Nucleus accumbens (tissue), 56 donors: ENCODE measurements at regions not wholly inside any gene's neighbourhood (a gene's known extent, or its start where the extent isn't known, plus 50 kb on each side); places are given as distances from the start of the nearest gene placed in this dataset.

Experiments
- DNase-seq, 56 donors: peaks; one replicate each; lab custom pipeline; 2025; lab: John Stamatoyannopoulos, UW

DNA sequence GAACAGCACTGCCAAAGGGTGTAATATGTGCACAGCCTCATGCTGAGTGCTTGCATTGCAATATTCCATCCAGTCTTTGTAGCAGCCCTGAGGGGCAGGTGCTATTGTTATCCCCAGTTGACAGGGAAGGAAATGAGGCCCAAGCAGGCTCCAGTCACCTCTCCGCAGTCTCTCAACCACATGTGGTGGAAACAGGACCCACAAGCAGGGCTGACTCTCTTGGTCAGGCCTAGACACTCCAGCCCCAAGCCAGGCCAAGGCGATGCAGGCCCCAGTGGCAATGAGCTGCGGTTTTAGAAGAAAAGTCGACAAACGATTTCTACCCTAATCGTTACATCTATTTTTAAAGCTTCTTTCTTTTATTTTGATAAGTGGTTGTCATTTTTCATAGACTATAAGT lies 52.6 kb upstream of the GADD45A start:
- no peak for DNase-seq

DNA sequence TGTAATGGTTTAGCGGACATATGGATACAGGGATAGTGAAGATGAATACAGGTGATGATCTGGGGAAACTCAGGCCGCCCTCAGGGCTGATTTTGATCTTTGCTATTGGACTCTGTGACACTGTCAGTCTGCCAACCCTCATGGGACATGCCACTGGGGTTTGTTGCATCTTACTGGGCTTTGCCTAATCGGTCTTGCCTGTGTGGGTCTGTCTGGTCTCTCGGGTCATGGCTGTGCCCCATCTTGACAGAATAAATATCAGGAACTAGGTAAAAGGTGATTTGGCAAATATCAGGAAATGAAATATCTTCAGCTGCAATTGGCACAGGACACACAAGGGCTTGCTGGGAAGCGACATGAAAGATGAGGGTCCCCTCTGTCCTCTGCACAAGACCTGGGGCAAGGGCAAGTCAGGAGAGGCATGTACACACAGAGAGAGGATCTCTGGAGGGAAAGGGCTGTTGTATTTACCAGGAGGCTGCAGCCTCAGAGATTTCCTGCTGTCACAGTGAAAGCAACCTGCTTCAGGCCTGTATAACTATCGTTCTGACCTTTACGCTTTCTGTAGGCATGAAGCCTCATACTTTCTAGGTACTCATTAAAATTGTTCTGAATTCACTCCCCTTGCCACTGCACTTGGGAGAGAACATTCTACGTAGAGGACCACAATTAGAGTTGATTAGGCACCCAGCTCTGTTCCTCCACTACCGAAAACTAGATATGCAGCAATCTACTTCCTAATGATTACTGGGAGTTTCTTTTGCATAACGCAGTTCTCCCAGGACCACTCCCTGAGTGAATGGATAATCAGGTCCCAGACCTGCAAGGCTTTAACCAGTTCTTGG lies 52.0 kb upstream of the GADD45A start:
- no peak for DNase-seq

DNA sequence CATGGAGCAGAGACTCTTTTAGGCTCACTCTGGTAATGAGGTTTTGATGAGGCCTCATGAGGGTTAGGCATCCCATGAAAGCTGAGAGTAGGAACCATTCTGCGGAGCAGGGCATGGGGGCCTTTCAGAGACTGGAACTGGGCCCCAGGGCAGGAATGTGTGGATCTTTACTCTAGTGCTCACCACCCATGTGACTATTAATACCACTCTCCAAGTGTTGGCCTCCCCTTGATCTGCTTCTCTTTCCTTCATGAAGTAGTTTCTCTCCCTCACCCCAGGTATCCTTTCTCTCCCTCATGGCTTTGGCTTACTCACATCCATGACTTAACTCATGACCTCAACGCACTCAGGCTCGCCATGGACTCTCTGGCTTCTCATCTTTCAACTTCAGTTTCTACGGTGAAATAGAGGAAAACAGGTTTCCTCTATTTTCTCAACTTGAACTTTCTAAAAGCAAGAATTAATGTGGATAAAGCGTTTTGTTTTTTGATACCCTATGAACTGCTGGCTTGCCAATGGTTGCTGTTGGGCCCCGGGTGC lies 50.5 kb upstream of the GADD45A start:
- no peak for DNase-seq

DNA sequence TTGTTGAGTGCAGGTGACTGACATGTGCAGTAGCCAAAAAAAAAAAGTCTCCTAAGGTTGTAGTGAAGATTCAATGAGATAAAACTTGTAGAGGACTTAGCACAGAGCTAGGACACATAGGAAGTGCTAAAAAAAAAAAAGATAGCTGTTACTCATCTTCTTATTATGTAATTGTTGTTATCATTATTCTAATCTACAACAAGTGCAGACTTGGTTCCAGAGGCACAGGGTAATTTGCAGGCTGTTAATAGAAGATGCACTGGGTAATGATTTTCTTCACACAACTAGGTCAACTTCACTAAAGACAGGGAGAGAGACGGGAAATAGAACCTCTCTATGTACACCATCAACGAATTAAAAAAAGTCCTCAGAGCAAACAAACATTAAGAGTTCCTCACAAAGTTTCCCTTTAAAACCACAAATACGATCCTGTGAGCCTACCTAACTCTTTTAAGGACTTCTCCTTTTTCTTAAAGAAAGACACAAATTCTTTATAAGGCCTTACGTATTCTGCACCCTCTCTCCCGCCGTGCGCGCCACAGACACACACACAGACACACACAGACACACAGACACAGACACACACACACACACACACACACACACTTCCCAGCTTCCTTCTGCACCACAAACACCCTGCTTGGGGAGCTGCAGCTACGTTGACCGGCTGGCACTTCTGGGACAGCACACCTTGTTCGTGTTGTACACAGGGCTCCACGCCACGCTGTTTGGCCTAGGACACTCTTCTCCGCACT lies 49.8 kb upstream of the GADD45A start:
- DNase-seq = no peak
